GM23338 (cell line): ENCODE measurements at regions not wholly inside any gene's neighbourhood (a gene's known extent, or its start where the extent isn't known, plus 50 kb on each side); places are given as distances from the start of the nearest gene placed in this dataset.

Source experiments
- ATAC-seq: fragments of 200-7000 bp; cut with Tn5 transposase; 3 replicates; pipeline ENCODE4 v1.9.1; 2020
- DNase-seq: peaks from one replicate; pipeline ENCODE4 v3.0.0-alpha.2; 2015; ENCODE audit warnings: low spot score
- H2AFZ ChIP-seq: fragments of 200-600 bp; sonication (generic); 2 replicates; pipeline ENCODE4 v1.8.0; 2016; ENCODE audit warnings: antibody characterized with exemption, mild to moderate bottlenecking, moderate library complexity
- H3F3A ChIP-seq: fragments of 200-600 bp; sonication (generic); replicated peaks from 2 replicates; pipeline ENCODE4 v1.8.0; 2017; ENCODE audit warnings: antibody characterized with exemption, mixed run types, low read depth
- H3K27ac ChIP-seq: fragments of 200-600 bp; sonication (generic); 2 replicates; pipeline ENCODE4 v1.6.1; 2016; ENCODE audit warnings: low read depth
- H3K27me3 ChIP-seq: fragments of 200-600 bp; sonication (generic); 2 replicates; pipeline ENCODE4 v1.8.0; 2016; ENCODE audit warnings: mild to moderate bottlenecking, mixed run types, moderate library complexity; ENCODE audit not compliant: insufficient read depth
- H3K36me3 ChIP-seq: fragments of 200-600 bp; sonication (generic); 2 replicates; pipeline ENCODE4 v1.8.0; 2016; ENCODE audit warnings: mild to moderate bottlenecking; ENCODE audit not compliant: insufficient read depth
- H3K4me1 ChIP-seq: fragments of 200-600 bp; sonication (generic); 2 replicates; pipeline ENCODE4 v1.8.0; 2016; ENCODE audit warnings: mild to moderate bottlenecking, moderate library complexity; ENCODE audit not compliant: insufficient read depth
- H3K4me2 ChIP-seq: fragments of 200-600 bp; sonication (generic); 2 replicates; pipeline ENCODE4 v1.7.1; 2017; ENCODE audit warnings: mixed run types
- H3K4me3 ChIP-seq: fragments of 200-600 bp; sonication (generic); 2 replicates; pipeline ENCODE4 v1.6.1; 2016; ENCODE audit warnings: mixed run types
- H3K79me2 ChIP-seq: fragments of 200-600 bp; sonication (generic); replicated peaks from 2 replicates; pipeline ENCODE4 v1.8.0; 2017; ENCODE audit warnings: mild to moderate bottlenecking; ENCODE audit not compliant: insufficient read depth
- H3K9me2 ChIP-seq: fragments of 200-600 bp; sonication (generic); 2 replicates; pipeline ENCODE4 v1.8.0; 2017; ENCODE audit not compliant: insufficient read depth
- H4K20me1 ChIP-seq: fragments of 200-600 bp; sonication (generic); replicated peaks from 2 replicates; pipeline ENCODE4 v1.8.0; 2017; ENCODE audit warnings: mild to moderate bottlenecking; ENCODE audit not compliant: insufficient read depth
- H3K27ac Mint-ChIP-seq: 2 replicates; pipeline ENCODE4 v1.8.0; 2020; ENCODE audit warnings: inconsistent platforms, mild to moderate bottlenecking, moderate library complexity, mixed read lengths
- H3K27me3 Mint-ChIP-seq: 3 replicates; pipeline ENCODE4 v1.8.0; 2022; ENCODE audit warnings: low read depth, mild to moderate bottlenecking, moderate library complexity, mixed read lengths, inconsistent platforms; ENCODE audit not compliant: insufficient read depth, poor library complexity
- H3K36me3 Mint-ChIP-seq: 3 replicates; pipeline ENCODE4 v1.8.0; 2021; ENCODE audit warnings: low read depth, mild to moderate bottlenecking, inconsistent platforms, moderate library complexity, mixed read lengths
- H3K4me1 Mint-ChIP-seq: 3 replicates; pipeline ENCODE4 v1.8.0; 2020; ENCODE audit warnings: mild to moderate bottlenecking, inconsistent platforms, mixed read lengths
- H3K4me3 Mint-ChIP-seq: 3 replicates; pipeline ENCODE4 v1.8.0; 2021; ENCODE audit warnings: moderate library complexity, mild to moderate bottlenecking, inconsistent platforms, mixed read lengths
- H3K9me3 Mint-ChIP-seq: 3 replicates; pipeline ENCODE4 v1.8.0; 2020; ENCODE audit warnings: moderate library complexity, mild to moderate bottlenecking, inconsistent platforms, mixed read lengths
- CREB1 ChIP-seq: fragments of 250-450 bp; sonication (Bioruptor Pico); IDR thresholded peaks from 2 replicates; pipeline ENCODE4 v1.5.0; 2020; ENCODE audit warnings: low read depth, mild to moderate bottlenecking, moderate library complexity
- EZH2 ChIP-seq: fragments of 200-600 bp; sonication (generic); IDR thresholded peaks from one replicate; pipeline ENCODE4 v1.8.0; 2017; ENCODE audit warnings: antibody characterized with exemption, mild to moderate bottlenecking, low read depth; ENCODE audit not compliant: unreplicated experiment
- EZH2phosphoT487 ChIP-seq: fragments of 200-600 bp; sonication (generic); IDR thresholded peaks from one replicate; pipeline ENCODE4 v1.8.1; 2018; ENCODE audit warnings: antibody characterized with exemption; ENCODE audit not compliant: unreplicated experiment
- JUNB ChIP-seq: IDR thresholded peaks from one replicate; pipeline ENCODE4 v1.6.1; 2016; ENCODE audit warnings: antibody characterized with exemption; ENCODE audit not compliant: unreplicated experiment
- NANOG ChIP-seq: IDR thresholded peaks from 2 replicates; pipeline ENCODE4 v1.6.1; 2016; ENCODE audit warnings: antibody characterized with exemption, borderline replicate concordance
- POLR2AphosphoS5 ChIP-seq: IDR thresholded peaks from 2 replicates; pipeline ENCODE4 v1.6.1; 2016; ENCODE audit warnings: antibody characterized with exemption, low read depth
- STAT1 ChIP-seq: IDR thresholded peaks from one replicate; pipeline ENCODE4 v1.6.1; 2016; ENCODE audit warnings: antibody characterized with exemption; ENCODE audit not compliant: unreplicated experiment
- ZNF114 ChIP-seq: fragments of 250-450 bp; sonication (Bioruptor Pico); IDR thresholded peaks from 2 replicates; pipeline ENCODE4 v1.5.0; 2020; ENCODE audit warnings: mild to moderate bottlenecking, moderate library complexity
- ZNF331 ChIP-seq: fragments of 250-450 bp; sonication (Bioruptor Pico); IDR thresholded peaks from 2 replicates; pipeline ENCODE4 v1.5.0; 2020; ENCODE audit warnings: low read depth, mild to moderate bottlenecking, moderate library complexity
- TF ChIP-seq, protein P1 (sequence below), 2 experiments: fragments of 200-600 bp in 1 of 2; sonication (generic) in 1 of 2; conservative IDR thresholded peaks; 2 replicates each; pipeline versions ENCODE4 v1.5.1 to v1.6.1; 2016 to 2017; ENCODE audit warnings: antibody characterized with exemption in 2 of 2, low read depth in 2 of 2, mild to moderate bottlenecking in 2 of 2, moderate library complexity in 1 of 2
- TF ChIP-seq, protein P2 (sequence below): fragments of 250-450 bp; sonication (Bioruptor Pico); IDR thresholded peaks from 2 replicates; pipeline ENCODE4 v1.5.0; 2020; ENCODE audit warnings: mild to moderate bottlenecking, moderate library complexity
- TF ChIP-seq, protein P3 (sequence below): IDR thresholded peaks from 2 replicates; pipeline ENCODE4 v1.6.1; 2016; ENCODE audit warnings: antibody characterized with exemption
- TF ChIP-seq, protein P4 (sequence below): IDR thresholded peaks from one replicate; pipeline ENCODE4 v1.6.1; 2018; ENCODE audit warnings: antibody characterized with exemption; ENCODE audit not compliant: unreplicated experiment

DNA sequence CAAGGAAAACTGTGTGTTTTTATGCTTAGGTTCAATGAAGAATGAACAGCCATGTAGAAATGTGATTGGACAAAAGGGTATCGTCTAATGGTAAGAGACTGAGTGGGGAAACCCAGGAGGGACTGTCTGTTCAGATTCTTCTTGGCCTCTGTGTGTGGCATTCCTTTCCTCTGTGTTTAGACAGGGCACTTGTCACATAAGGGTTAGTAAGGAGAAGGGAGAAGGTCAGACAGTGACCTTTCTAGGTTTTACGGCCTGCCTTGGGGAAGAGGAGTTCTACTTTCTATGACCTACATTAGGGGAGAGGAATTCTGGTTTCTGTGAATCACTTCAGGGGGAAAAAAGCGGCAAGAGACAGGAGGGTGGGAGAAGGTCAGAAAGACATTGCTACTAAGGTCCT, 119.5 kb downstream of the GC start:
- Histone ChIP-seq H3K4me3 (no peak overlapping the region), H3K27ac (no peak overlapping the region), H3K4me2 (no peak overlapping the region), H3K36me3 (no peaks in the 10 kb centered on the region), H4K20me1 (no peaks in the 10 kb centered on the region), H3K9me2 (peaks cover 8% of the 10 kb centered on the region), H3F3A (no peaks in the 10 kb centered on the region), H3K4me1 (no peaks in the 10 kb centered on the region), H3K27me3 (no peaks in the 10 kb centered on the region), H2AFZ (no peak overlapping the region), H3K79me2 (no peaks in the 10 kb centered on the region)
- TF ChIP-seq EZH2phosphoT487 (no peak), EZH2 (no peak), CREB1 (no peak), STAT1 (no peak), JUNB (no peak), POLR2AphosphoS5 (no peak), NANOG (no peak), ZNF114 (CRISPR knock-in tag) (no peak), ZNF331 (CRISPR knock-in tag) (no peak)
- TF ChIP-seq, protein P1, sequence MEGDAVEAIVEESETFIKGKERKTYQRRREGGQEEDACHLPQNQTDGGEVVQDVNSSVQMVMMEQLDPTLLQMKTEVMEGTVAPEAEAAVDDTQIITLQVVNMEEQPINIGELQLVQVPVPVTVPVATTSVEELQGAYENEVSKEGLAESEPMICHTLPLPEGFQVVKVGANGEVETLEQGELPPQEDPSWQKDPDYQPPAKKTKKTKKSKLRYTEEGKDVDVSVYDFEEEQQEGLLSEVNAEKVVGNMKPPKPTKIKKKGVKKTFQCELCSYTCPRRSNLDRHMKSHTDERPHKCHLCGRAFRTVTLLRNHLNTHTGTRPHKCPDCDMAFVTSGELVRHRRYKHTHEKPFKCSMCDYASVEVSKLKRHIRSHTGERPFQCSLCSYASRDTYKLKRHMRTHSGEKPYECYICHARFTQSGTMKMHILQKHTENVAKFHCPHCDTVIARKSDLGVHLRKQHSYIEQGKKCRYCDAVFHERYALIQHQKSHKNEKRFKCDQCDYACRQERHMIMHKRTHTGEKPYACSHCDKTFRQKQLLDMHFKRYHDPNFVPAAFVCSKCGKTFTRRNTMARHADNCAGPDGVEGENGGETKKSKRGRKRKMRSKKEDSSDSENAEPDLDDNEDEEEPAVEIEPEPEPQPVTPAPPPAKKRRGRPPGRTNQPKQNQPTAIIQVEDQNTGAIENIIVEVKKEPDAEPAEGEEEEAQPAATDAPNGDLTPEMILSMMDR (conservative IDR thresholded peaks at IDR 0.05; ENCODE audit: low read depth in 2 of 2), result no peak
- TF ChIP-seq, protein P2, sequence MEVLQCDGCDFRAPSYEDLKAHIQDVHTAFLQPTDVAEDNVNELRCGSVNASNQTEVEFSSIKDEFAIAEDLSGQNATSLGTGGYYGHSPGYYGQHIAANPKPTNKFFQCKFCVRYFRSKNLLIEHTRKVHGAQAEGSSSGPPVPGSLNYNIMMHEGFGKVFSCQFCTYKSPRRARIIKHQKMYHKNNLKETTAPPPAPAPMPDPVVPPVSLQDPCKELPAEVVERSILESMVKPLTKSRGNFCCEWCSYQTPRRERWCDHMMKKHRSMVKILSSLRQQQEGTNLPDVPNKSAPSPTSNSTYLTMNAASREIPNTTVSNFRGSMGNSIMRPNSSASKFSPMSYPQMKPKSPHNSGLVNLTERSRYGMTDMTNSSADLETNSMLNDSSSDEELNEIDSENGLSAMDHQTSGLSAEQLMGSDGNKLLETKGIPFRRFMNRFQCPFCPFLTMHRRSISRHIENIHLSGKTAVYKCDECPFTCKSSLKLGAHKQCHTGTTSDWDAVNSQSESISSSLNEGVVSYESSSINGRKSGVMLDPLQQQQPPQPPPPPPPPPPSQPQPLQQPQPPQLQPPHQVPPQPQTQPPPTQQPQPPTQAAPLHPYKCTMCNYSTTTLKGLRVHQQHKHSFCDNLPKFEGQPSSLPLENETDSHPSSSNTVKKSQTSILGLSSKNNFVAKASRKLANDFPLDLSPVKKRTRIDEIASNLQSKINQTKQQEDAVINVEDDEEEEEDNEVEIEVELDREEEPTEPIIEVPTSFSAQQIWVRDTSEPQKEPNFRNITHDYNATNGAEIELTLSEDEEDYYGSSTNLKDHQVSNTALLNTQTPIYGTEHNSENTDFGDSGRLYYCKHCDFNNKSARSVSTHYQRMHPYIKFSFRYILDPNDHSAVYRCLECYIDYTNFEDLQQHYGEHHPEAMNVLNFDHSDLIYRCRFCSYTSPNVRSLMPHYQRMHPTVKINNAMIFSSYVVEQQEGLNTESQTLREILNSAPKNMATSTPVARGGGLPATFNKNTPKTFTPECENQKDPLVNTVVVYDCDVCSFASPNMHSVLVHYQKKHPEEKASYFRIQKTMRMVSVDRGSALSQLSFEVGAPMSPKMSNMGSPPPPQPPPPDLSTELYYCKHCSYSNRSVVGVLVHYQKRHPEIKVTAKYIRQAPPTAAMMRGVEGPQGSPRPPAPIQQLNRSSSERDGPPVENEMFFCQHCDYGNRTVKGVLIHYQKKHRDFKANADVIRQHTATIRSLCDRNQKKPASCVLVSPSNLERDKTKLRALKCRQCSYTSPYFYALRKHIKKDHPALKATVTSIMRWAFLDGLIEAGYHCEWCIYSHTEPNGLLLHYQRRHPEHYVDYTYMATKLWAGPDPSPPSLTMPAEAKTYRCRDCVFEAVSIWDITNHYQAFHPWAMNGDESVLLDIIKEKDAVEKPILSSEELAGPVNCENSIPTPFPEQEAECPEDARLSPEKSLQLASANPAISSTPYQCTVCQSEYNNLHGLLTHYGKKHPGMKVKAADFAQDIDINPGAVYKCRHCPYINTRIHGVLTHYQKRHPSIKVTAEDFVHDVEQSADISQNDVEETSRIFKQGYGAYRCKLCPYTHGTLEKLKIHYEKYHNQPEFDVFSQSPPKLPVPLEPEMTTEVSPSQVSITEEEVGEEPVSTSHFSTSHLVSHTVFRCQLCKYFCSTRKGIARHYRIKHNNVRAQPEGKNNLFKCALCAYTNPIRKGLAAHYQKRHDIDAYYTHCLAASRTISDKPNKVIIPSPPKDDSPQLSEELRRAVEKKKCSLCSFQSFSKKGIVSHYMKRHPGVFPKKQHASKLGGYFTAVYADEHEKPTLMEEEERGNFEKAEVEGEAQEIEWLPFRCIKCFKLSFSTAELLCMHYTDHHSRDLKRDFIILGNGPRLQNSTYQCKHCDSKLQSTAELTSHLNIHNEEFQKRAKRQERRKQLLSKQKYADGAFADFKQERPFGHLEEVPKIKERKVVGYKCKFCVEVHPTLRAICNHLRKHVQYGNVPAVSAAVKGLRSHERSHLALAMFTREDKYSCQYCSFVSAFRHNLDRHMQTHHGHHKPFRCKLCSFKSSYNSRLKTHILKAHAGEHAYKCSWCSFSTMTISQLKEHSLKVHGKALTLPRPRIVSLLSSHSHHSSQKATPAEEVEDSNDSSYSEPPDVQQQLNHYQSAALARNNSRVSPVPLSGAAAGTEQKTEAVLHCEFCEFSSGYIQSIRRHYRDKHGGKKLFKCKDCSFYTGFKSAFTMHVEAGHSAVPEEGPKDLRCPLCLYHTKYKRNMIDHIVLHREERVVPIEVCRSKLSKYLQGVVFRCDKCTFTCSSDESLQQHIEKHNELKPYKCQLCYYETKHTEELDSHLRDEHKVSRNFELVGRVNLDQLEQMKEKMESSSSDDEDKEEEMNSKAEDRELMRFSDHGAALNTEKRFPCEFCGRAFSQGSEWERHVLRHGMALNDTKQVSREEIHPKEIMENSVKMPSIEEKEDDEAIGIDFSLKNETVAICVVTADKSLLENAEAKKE (CRISPR knock-in tag), result no peak
- TF ChIP-seq, protein P3, sequence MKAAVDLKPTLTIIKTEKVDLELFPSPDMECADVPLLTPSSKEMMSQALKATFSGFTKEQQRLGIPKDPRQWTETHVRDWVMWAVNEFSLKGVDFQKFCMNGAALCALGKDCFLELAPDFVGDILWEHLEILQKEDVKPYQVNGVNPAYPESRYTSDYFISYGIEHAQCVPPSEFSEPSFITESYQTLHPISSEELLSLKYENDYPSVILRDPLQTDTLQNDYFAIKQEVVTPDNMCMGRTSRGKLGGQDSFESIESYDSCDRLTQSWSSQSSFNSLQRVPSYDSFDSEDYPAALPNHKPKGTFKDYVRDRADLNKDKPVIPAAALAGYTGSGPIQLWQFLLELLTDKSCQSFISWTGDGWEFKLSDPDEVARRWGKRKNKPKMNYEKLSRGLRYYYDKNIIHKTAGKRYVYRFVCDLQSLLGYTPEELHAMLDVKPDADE, result no peak
- TF ChIP-seq, protein P4, sequence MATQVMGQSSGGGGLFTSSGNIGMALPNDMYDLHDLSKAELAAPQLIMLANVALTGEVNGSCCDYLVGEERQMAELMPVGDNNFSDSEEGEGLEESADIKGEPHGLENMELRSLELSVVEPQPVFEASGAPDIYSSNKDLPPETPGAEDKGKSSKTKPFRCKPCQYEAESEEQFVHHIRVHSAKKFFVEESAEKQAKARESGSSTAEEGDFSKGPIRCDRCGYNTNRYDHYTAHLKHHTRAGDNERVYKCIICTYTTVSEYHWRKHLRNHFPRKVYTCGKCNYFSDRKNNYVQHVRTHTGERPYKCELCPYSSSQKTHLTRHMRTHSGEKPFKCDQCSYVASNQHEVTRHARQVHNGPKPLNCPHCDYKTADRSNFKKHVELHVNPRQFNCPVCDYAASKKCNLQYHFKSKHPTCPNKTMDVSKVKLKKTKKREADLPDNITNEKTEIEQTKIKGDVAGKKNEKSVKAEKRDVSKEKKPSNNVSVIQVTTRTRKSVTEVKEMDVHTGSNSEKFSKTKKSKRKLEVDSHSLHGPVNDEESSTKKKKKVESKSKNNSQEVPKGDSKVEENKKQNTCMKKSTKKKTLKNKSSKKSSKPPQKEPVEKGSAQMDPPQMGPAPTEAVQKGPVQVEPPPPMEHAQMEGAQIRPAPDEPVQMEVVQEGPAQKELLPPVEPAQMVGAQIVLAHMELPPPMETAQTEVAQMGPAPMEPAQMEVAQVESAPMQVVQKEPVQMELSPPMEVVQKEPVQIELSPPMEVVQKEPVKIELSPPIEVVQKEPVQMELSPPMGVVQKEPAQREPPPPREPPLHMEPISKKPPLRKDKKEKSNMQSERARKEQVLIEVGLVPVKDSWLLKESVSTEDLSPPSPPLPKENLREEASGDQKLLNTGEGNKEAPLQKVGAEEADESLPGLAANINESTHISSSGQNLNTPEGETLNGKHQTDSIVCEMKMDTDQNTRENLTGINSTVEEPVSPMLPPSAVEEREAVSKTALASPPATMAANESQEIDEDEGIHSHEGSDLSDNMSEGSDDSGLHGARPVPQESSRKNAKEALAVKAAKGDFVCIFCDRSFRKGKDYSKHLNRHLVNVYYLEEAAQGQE, result no peak
- no peak overlapping the region for H3K27ac Mint-ChIP-seq
- H3K27me3 Mint-ChIP-seq, result no peaks in the 10 kb centered on the region
- H3K36me3 Mint-ChIP-seq, result no peaks in the 10 kb centered on the region
- H3K4me3 Mint-ChIP-seq, result no peak overlapping the region
- DNase-seq (no peak), ATAC-seq (no peak)
- H3K4me1 Mint-ChIP-seq, result peaks cover 2% of the 10 kb centered on the region; the same call in 2 of the 3 replicates
- no peaks in the 10 kb centered on the region; the same call in 1 of the 3 replicates for H3K9me3 Mint-ChIP-seq
